ENCODE measurements at regions not wholly inside any gene's neighbourhood (a gene's known extent, or its start where the extent isn't known, plus 50 kb on each side); places are given as distances from the start of the nearest gene placed in this dataset.
"Not testable (repeated sequence)": the region's sequence is repeated elsewhere in the genome, so short reads cannot be mapped to it uniquely, and the experiment has no call there.

DNA sequence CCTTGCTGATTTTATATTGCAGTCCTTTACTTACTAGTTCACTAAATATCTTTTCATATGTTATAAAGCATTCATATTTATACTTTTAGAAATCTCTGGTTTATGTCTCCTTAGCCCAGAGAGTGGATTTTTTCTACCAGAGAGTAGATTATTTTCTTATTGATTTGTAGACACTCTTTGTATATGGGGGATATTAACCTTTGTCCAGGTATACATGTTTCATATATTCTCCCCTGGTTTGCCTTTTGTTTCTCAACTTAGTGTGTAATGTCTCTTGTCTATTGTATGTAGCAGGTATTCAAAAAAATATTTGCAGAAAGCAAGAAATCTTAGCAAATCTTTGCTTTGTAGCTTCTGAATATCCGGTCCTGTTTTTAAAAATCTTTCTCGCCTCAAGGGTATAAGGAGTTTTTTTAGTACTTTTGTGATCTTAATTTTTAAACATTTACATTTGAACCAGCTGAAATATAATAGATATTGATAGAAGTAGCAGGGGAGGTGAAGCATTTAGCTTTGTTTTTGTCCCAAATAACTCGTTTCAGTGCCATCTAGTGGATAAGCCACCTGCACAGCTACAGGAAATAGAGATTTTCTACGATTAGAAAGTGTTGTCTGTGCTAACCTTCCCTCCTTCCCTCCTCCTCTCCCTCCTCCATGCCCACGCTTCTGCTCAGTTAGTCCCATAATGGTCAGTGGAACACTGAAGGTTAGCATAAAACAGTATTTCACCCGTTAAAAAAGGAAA is 97.0 kb downstream of the PHETA1 start:
- DNase-seq (ENCODE audit: low spot score), result no peak

- peak; percentile 14 for DNase-seq (ENCODE audit: low spot score)
Measured at GRCh38 chr12:111270774-111271173, 98.1 kb downstream of the PHETA1 start.

DNA sequence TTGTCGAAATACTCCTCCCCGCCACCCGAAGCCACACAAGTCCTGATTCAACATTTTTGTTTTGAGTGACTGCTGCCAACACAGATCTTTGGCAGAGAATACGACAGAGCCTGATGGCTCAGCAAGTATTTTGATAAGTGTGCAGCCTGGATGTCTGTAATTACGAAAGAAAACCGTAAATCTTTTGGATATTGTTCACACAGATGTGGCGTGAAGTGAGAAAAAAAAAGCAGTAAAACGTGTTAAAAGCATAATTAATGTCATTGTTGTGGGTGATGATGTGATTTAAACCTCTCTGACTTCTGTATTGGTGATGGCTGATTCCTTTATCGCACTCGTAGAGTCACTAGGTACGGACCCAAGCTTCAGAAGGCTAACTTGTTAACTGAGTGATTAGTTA is 98.7 kb downstream of the PHETA1 start:
- no peak for DNase-seq (ENCODE audit: low spot score)

- no peak for DNase-seq (ENCODE audit: low spot score)
Measured at GRCh38 chr12:111269718-111270117, 99.2 kb downstream of the PHETA1 start.

DNA sequence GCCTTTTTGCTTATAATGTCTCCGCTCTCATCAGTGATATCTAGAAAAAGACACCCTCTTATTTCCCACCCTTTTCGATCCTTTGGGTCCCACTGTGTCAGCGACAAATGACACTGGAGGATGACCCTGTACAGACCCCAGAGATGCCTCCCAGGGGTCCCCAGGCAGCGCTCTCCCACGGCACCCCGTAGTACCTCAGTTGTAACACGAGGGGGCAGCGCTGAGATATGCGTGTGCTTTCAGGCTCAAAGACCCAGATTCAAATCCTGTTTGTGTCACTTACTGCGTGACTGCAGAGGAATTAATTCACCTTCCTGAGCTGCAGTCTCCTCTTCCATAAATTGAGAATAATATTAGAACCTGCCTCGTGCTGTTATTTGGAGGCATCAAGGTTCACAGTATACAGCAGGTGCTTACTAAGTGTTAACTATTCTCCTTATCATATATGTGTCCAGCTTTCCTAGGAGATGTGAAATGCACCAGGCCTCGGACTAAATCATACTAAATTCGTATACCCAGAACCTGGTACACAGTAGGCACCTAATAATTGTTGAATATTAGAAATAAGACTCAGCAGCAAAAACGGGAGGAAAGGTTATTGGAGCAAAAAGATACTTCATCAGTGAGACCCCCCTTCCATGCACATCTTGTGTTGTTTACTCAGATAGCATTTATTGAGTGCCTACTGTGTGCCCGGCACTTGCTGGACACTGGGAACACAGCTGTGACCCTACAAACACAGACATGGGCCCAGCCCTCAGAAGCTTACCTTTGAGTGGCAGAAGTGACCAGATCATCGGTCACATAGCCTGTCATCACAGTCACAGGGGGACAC is 99.9 kb downstream of the PHETA1 start:
- DNase-seq (ENCODE audit: low spot score), result no peak

DNA sequence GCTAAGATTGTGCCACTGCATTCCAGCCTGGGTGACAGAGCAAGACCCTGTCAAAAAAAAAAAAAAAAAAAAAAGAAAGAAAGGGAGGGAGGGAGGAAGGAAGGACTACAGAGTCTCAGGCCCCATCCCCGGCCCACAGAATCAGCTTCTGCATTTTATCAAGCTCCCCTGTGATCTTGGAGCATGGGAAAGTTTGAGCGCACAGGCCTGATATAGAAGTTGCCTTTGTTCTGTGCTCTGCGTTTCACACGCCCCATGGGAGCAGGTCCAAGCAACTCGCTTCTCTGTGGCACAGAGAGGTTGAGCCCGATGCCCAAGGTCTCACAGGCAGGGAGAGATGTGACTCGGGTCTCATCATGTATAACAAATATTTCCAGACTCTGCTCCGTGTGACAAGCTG is 101.8 kb downstream of the PHETA1 start:
- DNase-seq (ENCODE audit: low spot score), result no peak

DNA sequence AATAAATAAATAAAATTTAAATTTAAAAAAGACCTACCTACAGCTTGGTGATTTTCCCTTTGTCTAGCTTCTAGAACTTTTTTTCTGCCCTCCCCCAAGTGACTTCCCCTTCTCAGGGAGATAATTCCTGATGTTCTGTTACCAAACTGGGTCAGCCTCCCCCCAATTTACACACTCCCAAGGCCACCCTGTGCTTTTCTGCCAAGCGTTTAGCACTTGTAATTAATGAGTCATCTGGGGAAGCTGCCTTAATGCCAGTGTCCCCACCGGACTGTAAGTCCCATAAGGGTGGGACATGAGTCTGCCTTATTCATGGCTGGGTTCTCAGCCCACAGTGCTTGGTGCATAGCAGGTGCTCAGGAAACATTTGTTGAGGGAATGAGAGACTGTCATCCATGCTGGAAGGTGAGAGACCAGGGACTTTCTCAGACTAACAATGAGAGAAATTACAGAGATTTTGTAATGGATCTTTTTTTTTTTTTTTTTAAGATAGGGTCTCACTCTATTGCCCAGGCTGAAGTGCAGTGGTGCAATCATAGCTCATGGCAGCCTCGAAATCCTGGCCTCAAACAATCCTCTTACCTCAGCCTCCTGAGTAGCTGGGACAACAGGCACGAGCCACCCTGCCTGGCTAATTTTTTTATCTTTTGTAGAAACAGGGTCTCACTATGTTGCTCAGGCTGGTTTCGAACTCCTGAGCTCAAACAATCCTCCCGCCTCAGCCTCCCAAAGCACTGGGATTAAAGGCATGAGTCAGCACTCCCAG is 106.8 kb downstream of the PHETA1 start:
- no peak for DNase-seq (ENCODE audit: low spot score)

GRCh38 chr12:111260732-111261131 is 108.2 kb downstream of the PHETA1 start:
- DNase-seq (ENCODE audit: low spot score), result no peak

GRCh38 chr12:111259231-111259630 is 109.7 kb downstream of the PHETA1 start:
- DNase-seq (ENCODE audit: low spot score), result no peak

GRCh38 chr12:111258081-111258480 is 110.8 kb downstream of the PHETA1 start:
- DNase-seq (ENCODE audit: low spot score), result not testable (repeated sequence)

DNA sequence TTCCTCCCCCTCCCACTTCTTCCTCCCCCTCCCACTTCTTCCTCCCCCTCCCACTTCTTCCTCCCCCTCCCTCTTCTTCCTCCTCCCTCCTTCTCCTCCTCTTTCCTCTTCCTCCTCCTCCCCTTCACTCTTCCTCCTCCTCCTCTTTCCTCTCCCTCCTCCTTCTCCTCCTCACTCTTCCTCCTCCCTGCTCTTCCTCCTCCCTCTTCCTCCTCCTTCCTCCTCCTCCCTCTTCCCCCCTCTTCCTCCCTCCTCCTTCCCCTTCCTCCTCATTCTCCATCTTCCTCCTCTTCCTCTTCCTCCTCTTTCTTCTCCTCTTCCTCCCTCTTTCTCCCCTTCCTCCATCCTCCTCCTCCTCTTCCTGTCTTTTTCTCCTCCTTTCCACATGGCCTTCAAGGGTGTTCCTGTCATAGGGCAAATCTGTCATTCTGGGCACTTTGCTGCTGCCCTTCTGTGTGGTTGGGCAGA is 111.4 kb downstream of the PHETA1 start:
- DNase-seq (ENCODE audit: low spot score), result no peak

DNA sequence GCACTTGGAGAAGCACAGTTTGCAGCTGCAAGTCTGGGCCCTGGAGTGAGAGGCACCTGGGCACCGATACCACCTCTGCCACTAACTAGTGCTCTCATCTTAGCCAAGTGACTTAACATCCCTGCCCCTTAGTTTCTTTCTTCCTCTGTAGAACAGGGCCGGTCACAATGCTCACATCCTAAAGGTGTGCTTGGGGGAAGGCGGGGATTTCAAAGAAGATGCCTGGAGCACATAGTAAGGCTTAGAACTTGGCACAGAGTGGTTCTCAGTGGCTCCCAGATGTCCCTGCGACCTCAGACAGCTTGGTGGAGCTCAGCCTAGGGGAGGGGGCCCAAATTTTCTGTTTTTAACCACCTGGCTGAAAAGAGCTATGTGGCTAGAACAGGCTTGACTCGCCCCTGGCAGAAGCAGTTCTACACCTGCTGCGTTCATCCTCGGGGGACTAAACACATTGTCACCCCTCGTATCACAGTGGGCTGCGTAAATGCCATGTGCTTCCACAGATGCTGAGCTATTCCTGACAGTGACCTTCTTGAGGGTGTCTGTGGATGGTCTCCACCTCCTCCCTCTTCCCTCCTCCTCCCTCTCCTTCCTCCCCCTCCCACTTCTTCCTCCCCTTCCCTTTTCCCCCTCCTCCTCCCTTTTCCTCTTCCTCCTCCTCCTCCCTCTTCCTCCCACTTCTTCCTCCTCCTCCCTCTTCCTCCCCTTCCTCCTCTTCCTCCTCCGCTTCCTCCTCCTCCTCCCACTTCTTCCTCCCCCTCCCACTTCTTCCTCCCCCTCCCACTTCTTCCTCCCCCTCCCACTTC is 112.1 kb downstream of the PHETA1 start:
- DNase-seq (ENCODE audit: low spot score), result no peak

- no peak for DNase-seq (ENCODE audit: low spot score)
Measured at GRCh38 chr12:111255261-111255660, 113.6 kb downstream of the PHETA1 start.

DNA sequence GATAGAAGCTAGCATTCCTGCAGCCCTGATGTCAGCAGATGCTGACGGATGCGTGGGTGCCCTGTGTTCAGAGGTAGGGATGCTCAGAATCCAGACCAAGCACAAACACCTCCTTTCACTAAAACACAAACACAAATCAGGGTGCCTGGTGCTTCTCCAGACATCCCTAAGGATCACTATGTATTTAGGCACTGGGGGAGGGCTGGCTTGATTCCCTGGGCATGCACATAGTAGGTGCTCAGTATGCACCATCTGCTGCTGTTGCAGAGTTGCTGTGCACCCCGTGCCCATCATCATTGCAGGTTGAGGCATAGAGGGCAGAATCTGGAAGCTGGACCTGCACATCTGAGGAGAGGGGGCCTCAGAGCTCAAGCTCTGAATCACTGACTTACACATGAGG is 114.8 kb downstream of the PHETA1 start:
- DNase-seq (ENCODE audit: low spot score), result no peak

- DNase-seq (ENCODE audit: low spot score), result no peak
Measured at GRCh38 chr12:111253213-111253612, 115.7 kb downstream of the PHETA1 start.

GRCh38 chr12:111251787-111252186 is 117.1 kb downstream of the PHETA1 start:
- DNase-seq (ENCODE audit: low spot score), result no peak

DNA sequence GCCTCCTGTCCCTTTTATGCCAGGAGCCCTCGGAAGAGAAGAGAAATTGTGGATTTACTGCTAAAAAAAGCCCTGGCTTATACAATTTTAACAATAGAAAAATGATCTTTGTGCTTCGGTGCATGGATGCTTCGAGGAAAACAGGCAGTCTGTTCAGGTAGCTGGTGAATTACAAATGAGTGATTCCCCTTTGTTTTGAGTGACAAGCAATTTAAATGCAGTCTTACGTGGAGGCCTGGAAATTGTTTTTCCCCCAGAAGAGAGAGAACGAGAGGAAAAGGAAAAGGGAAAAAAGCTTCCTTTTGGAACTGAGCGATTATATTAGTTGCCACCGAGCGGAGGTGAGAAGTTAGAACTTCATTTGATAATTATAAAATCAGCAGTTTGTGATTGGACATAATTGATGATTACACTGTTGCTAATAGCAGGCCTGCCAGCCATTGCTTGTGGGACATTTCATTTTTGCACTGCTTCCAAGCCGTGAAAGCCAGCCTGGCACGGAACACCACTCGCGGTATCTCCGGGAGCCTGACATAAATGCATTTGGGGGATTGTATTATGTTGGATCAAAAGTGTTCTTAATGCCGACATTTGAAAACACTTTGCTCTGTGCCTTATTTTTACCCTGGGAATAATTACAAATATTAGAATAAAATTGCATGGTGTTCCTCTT is 117.7 kb downstream of the PHETA1 start:
- DNase-seq (ENCODE audit: low spot score), result no peak

GRCh38 chr12:111250251-111250881 is 118.5 kb downstream of the PHETA1 start:
- no peak for DNase-seq (ENCODE audit: low spot score)

DNA sequence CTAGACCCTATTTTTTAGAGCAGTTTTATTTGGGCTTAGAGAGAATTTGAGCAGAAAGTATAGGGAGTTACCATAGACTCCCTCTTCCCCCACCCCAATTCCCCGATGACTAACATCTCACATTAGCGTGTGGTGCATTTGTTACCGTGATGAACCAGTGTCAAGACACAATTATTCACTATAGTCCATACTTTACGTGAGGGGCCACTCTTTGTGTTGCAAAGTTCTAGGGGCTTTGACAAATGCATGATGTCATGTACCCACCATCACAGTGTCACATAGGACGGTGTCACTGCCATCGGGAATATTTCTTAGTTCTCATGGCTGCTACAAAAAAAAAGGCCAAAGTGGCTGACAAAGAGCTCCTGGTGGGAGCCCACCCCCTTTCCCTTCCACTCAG is 119.1 kb downstream of the PHETA1 start:
- DNase-seq (ENCODE audit: low spot score), result no peak

DNA sequence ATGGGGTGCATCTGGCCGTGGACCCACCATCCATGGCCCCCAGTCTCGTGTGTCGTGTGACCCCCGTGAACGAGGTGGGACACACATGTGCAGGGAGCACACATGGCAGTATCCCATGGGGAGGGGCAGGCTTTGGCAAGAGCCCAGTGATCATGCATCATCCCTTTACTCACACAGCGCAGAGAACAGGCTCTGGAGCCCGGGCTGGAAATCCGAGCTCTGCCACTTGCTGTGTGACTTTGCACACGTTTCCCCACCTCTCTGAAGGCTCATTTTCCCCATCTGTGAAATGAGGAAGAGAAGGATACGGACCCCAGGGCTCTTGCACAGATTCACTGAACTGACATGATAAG is 119.9 kb downstream of the PHETA1 start:
- no peak for DNase-seq (ENCODE audit: low spot score)

Measured in AG08395 (cell line).